ENCODE measurements at regions not wholly inside any gene's neighbourhood (a gene's known extent, or its start where the extent isn't known, plus 50 kb on each side); places are given as distances from the start of the nearest gene placed in this dataset.

GRCh38 chr20:22802296-22802695 lies 217.9 kb upstream of the FOXA2 start:
- no peaks in the 10 kb centered on the region for H3K9me3 ChIP-seq (ENCODE audit: severe bottlenecking)
- no peak overlapping the region for H3K27ac ChIP-seq
- H3K4me3 ChIP-seq (ENCODE audit: low read depth, low read length) = no peak overlapping the region
- no peaks in the 10 kb centered on the region for H3K36me3 ChIP-seq
- DNase-seq = no peak
- no peak for TF ChIP-seq CTCF (IDR thresholded peaks at IDR 0.05; ENCODE audit: low read depth, low read length)
- peaks cover 70% of the 10 kb centered on the region for H3K27me3 ChIP-seq (ENCODE audit: insufficient read depth, low read depth, severe bottlenecking)

GRCh38 chr20:22805219-22805618 lies 220.8 kb upstream of the FOXA2 start:
- Histone ChIP-seq H3K36me3 (no peaks in the 10 kb centered on the region), H3K9me3 (ENCODE audit: severe bottlenecking) (no peaks in the 10 kb centered on the region), H3K27ac (no peak overlapping the region), H3K27me3 (ENCODE audit: insufficient read depth, low read depth, severe bottlenecking) (peaks cover 61% of the 10 kb centered on the region), H3K4me3 (ENCODE audit: low read depth, low read length) (no peak overlapping the region)
- DNase-seq = no peak
- no peak for TF ChIP-seq CTCF (IDR thresholded peaks at IDR 0.05; ENCODE audit: low read depth, low read length)

GRCh38 chr20:22805996-22806395 lies 221.6 kb upstream of the FOXA2 start:
- Histone ChIP-seq H3K27ac (no peak overlapping the region), H3K36me3 (no peaks in the 10 kb centered on the region), H3K4me3 (ENCODE audit: low read depth, low read length) (no peak overlapping the region), H3K27me3 (ENCODE audit: insufficient read depth, low read depth, severe bottlenecking) (peaks cover 54% of the 10 kb centered on the region), H3K9me3 (ENCODE audit: severe bottlenecking) (no peaks in the 10 kb centered on the region)
- DNase-seq = no peak
- TF ChIP-seq CTCF (IDR thresholded peaks at IDR 0.05; ENCODE audit: low read depth, low read length) = no peak

- H3K9me3 ChIP-seq (ENCODE audit: severe bottlenecking) = no peaks in the 10 kb centered on the region
- no peak overlapping the region for H3K4me3 ChIP-seq (ENCODE audit: low read depth, low read length)
- TF ChIP-seq CTCF (IDR thresholded peaks at IDR 0.05; ENCODE audit: low read depth, low read length) = no peak
- H3K27ac ChIP-seq = no peak overlapping the region
- H3K27me3 ChIP-seq (ENCODE audit: insufficient read depth, low read depth, severe bottlenecking) = peaks cover 52% of the 10 kb centered on the region
- no peaks in the 10 kb centered on the region for H3K36me3 ChIP-seq
- DNase-seq = no peak
Measured at GRCh38 chr20:22807045-22807444, 222.7 kb upstream of the FOXA2 start.

GRCh38 chr20:22807646-22808244 lies 223.4 kb upstream of the FOXA2 start:
- H3K4me3 ChIP-seq (ENCODE audit: low read depth, low read length) = no peak overlapping the region
- H3K27ac ChIP-seq = no peak overlapping the region
- no peak for DNase-seq
- no peaks in the 10 kb centered on the region for H3K9me3 ChIP-seq (ENCODE audit: severe bottlenecking)
- H3K36me3 ChIP-seq = no peaks in the 10 kb centered on the region
- no peak for TF ChIP-seq CTCF (IDR thresholded peaks at IDR 0.05; ENCODE audit: low read depth, low read length)
- peaks cover 51% of the 10 kb centered on the region for H3K27me3 ChIP-seq (ENCODE audit: insufficient read depth, low read depth, severe bottlenecking)

- Histone ChIP-seq H3K36me3 (no peaks in the 10 kb centered on the region), H3K4me3 (ENCODE audit: low read depth, low read length) (no peak overlapping the region), H3K27ac (no peak overlapping the region), H3K9me3 (ENCODE audit: severe bottlenecking) (no peaks in the 10 kb centered on the region), H3K27me3 (ENCODE audit: insufficient read depth, low read depth, severe bottlenecking) (peaks cover 49% of the 10 kb centered on the region)
- DNase-seq = no peak
- no peak for TF ChIP-seq CTCF (IDR thresholded peaks at IDR 0.05; ENCODE audit: low read depth, low read length)
Measured at GRCh38 chr20:22808628-22809027, 224.3 kb upstream of the FOXA2 start.

Data from WERI-Rb-1 (cell line).